IMR-90 (cell line): ENCODE measurements at regions not wholly inside any gene's neighbourhood (a gene's known extent, or its start where the extent isn't known, plus 50 kb on each side); places are given as distances from the start of the nearest gene placed in this dataset.

Experiments used
- ATAC-seq: fragments of 200-7000 bp; cut with Tn5 transposase; 2 replicates; pipeline ENCODE4 v1.9.1; 2020; ENCODE audit warnings: low read depth, mild to moderate bottlenecking, moderate library complexity
- BruUV-seq: library from RNA; stranded (reverse); fragments of 400-500 nt; replicated peaks from 2 replicates; lab custom pipeline; 2021; lab: Mats Ljungman, UMichigan
- CTCF ChIA-PET: fragments of 300-600 bp; formaldehyde crosslinking; extraction: SDS; loops from one replicate; lab custom pipeline; 2021; ENCODE audit warnings: antibody characterized with exemption; lab: Yijun Ruan, JAX
- POLR2A ChIA-PET: fragments of 300-600 bp; sonication (Branson Sonifier 250); formaldehyde crosslinking; loops from one replicate; lab custom pipeline; 2022; ENCODE audit warnings: antibody characterized with exemption; ENCODE audit not compliant: unreplicated experiment; lab: Charles Lee
- DNase-seq: peaks from one replicate; pipeline ENCODE4 v3.0.0; 2013
- H2AFZ ChIP-seq: replicated peaks from 2 replicates; pipeline ENCODE3; 2013; ENCODE audit warnings: low read length, mild to moderate bottlenecking; ENCODE audit not compliant: poor library complexity
- H2AK5ac ChIP-seq: 2 replicates; pipeline ENCODE4 v1.6.1; 2013; ENCODE audit warnings: low read depth, low read length, inconsistent platforms
- H2AK9ac ChIP-seq: replicated peaks from 2 replicates; pipeline ENCODE3; 2013; ENCODE audit warnings: mild to moderate bottlenecking, low read depth, low read length, moderate library complexity; ENCODE audit not compliant: poor library complexity
- H2BK120ac ChIP-seq: 2 replicates; pipeline ENCODE4 v1.6.1; 2013; ENCODE audit warnings: low read depth, low read length, inconsistent platforms
- H2BK15ac ChIP-seq: 3 replicates; pipeline ENCODE4 v1.6.1; 2013; ENCODE audit warnings: low read depth, low read length, inconsistent platforms
- H2BK20ac ChIP-seq: 2 replicates; pipeline ENCODE4 v1.6.1; 2013; ENCODE audit warnings: low read depth, mild to moderate bottlenecking, inconsistent platforms, low read length, moderate library complexity
- H2BK5ac ChIP-seq: 2 replicates; pipeline ENCODE4 v1.6.1; 2013; ENCODE audit warnings: mild to moderate bottlenecking, low read depth, low read length, inconsistent platforms; ENCODE audit not compliant: poor library complexity, severe bottlenecking
- H3K14ac ChIP-seq: replicated peaks from 2 replicates; pipeline ENCODE4 v1.6.1; 2013; ENCODE audit warnings: low read depth, low read length, inconsistent platforms
- H3K18ac ChIP-seq: 2 replicates; pipeline ENCODE4 v1.6.1; 2013; ENCODE audit warnings: low read depth, low read length, control low read depth
- H3K23ac ChIP-seq: 2 replicates; pipeline ENCODE4 v1.6.1; 2013; ENCODE audit warnings: low read depth, low read length, inconsistent platforms
- H3K27ac ChIP-seq: 2 replicates; pipeline ENCODE4 v1.5.1; 2013; ENCODE audit warnings: mild to moderate bottlenecking, control low read depth, low read length; ENCODE audit not compliant: insufficient read depth
- H3K27me3 ChIP-seq: 2 replicates; pipeline ENCODE4 v1.6.1; 2013; ENCODE audit warnings: low read length; ENCODE audit not compliant: control insufficient read depth, insufficient read depth
- H3K36me3 ChIP-seq: 2 replicates; pipeline ENCODE4 v1.6.1; 2013; ENCODE audit warnings: low read length, mixed read lengths; ENCODE audit not compliant: control insufficient read depth, insufficient read depth
- H3K4ac ChIP-seq: 2 replicates; pipeline ENCODE4 v1.6.1; 2013; ENCODE audit warnings: low read depth, low read length, inconsistent platforms
- H3K4me1 ChIP-seq: 2 replicates; pipeline ENCODE4 v1.6.1; 2013; ENCODE audit warnings: low read length, mixed read lengths; ENCODE audit not compliant: control insufficient read depth, insufficient read depth
- H3K4me2 ChIP-seq: 2 replicates; pipeline ENCODE4 v1.6.1; 2013; ENCODE audit warnings: low read depth, mild to moderate bottlenecking, control low read depth, low read length, moderate library complexity
- H3K4me3 ChIP-seq: 2 replicates; pipeline ENCODE4 v1.5.1; 2013; ENCODE audit warnings: low read depth, mild to moderate bottlenecking, control low read depth, low read length, moderate library complexity; ENCODE audit not compliant: insufficient read depth
- H3K56ac ChIP-seq: 2 replicates; pipeline ENCODE4 v1.6.1; 2013; ENCODE audit warnings: low read length, inconsistent platforms; ENCODE audit not compliant: insufficient read depth; ENCODE audit errors: extremely low read depth
- H3K79me1 ChIP-seq, 2 experiments: 2 replicates each; pipeline ENCODE4 v1.6.1; 2013; ENCODE audit warnings: low read length in 2 of 2, inconsistent platforms in 1 of 2, low read depth in 1 of 2
- H3K9ac ChIP-seq: 2 replicates; pipeline ENCODE4 v1.6.1; 2013; ENCODE audit warnings: low read depth, low read length, control low read depth
- H3K9me1 ChIP-seq: 2 replicates; pipeline ENCODE4 v1.6.1; 2013; ENCODE audit warnings: low read length, inconsistent platforms; ENCODE audit not compliant: insufficient read depth
- H3K9me3 ChIP-seq: 2 replicates; pipeline ENCODE4 v1.6.1; 2013; ENCODE audit warnings: low read length; ENCODE audit not compliant: control insufficient read depth, insufficient read depth
- H4K20me1 ChIP-seq: 2 replicates; pipeline ENCODE4 v1.6.1; 2013; ENCODE audit warnings: low read length, inconsistent platforms; ENCODE audit not compliant: insufficient read depth
- H4K5ac ChIP-seq: 2 replicates; pipeline ENCODE4 v1.6.1; 2013; ENCODE audit warnings: mild to moderate bottlenecking, low read depth, low read length, control low read depth
- H4K8ac ChIP-seq, 2 experiments: 2 replicates each; pipeline ENCODE4 v1.6.1; 2013; ENCODE audit warnings: low read depth in 2 of 2, low read length in 2 of 2, control low read depth in 1 of 2, inconsistent platforms in 1 of 2
- H4K91ac ChIP-seq: 2 replicates; pipeline ENCODE4 v1.6.1; 2013; ENCODE audit warnings: low read depth, low read length, inconsistent platforms; ENCODE audit not compliant: insufficient read depth
- BHLHE40 ChIP-seq: fragments of 150-350 bp; IDR thresholded peaks from 2 replicates; pipeline ENCODE4 v1.6.1; 2016; ENCODE audit warnings: mild to moderate bottlenecking, low read depth, low read length
- CHD1 ChIP-seq: IDR thresholded peaks from 2 replicates; pipeline ENCODE4 v1.6.1; 2012; ENCODE audit warnings: low read depth, low read length, improper control_type of control experiment
- FOS ChIP-seq: fragments of 150-350 bp; IDR thresholded peaks from 2 replicates; pipeline ENCODE4 v1.6.1; 2016; ENCODE audit warnings: low read depth, low read length
- RCOR1 ChIP-seq: IDR thresholded peaks from 2 replicates; pipeline ENCODE4 v1.6.1; 2012; ENCODE audit warnings: mild to moderate bottlenecking, low read length, improper control_type of control experiment; ENCODE audit not compliant: insufficient replicate concordance
- SMC3 ChIP-seq: fragments of 150-350 bp; IDR thresholded peaks from 2 replicates; pipeline ENCODE4 v1.6.1; 2016; ENCODE audit warnings: low read depth, mild to moderate bottlenecking, antibody characterized with exemption, low read length, moderate library complexity
- WGBS, 2 experiments: methylation state at CpG; one replicate each; pipeline versions ENCODE4 v1.1.5 to v1.1.7; 2013; ENCODE audit warnings: missing lambda C conversion rate in 2 of 2; ENCODE audit not compliant: insufficient read length in 1 of 2; ENCODE audit errors: extremely low coverage in 2 of 2; 5-methylcytosine and 5-hydroxymethylcytosine counted together
- dilution Hi-C: fragments of 300-500 bp; cut with HindIII; formaldehyde crosslinking; loops from one replicate; pipeline ENCODE4 v1.14.3; 2018; ENCODE audit warnings: low sequenced_read_pairs; ENCODE audit not compliant: unreplicated experiment
- in situ Hi-C: fragments of 300-500 bp; cut with MboI; formaldehyde crosslinking; loops from 3 replicates; pipeline ENCODE4 v1.14.3; 2019; ENCODE audit warnings: low sequenced_read_pairs, inconsistent platforms, mixed read lengths
- intact Hi-C: fragments of 100-400 bp; cut with micrococcal nuclease; formaldehyde crosslinking; loops from 2 replicates; pipeline ENCODE4 v1.10.0; 2022

DNA sequence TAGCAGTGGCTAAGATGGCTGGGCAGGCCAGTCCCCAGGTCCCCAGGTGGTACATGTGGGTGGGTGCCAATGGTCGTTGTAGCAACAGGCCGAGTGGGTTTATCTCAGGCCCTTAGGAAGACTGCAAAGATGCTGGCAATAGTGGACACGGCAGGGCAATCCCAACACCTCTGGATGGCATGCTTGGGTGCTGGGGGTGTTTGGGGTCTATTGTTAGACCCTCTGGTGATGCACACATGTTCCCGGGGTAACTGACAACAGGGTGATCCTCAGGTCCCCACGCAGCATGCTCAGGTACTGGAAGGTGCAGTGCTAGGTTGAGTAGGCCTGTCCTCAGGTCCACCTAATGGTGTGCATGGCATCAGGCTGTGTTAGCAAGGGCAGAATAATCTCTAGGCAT is 267.5 kb downstream of the ANKRD50 start:
- intact Hi-C loops, result no loop called here
- Histone ChIP-seq H3K56ac (no peak overlapping the region), H2BK5ac (no peak overlapping the region), H3K4me2 (no peak overlapping the region), H3K9me1 (no peaks in the 10 kb centered on the region; the same call in 1 of the 2 replicates), H2BK15ac (no peak overlapping the region), H3K9me3 (peaks cover 3% of the 10 kb centered on the region; the same call in 1 of the 2 replicates), H3K27ac (no peak overlapping the region), H3K27me3 (no peaks in the 10 kb centered on the region), H3K4me3 (no peak overlapping the region), H3K14ac (no peak overlapping the region), H2BK120ac (no peak overlapping the region), H3K9ac (no peak overlapping the region), H3K4me1 (peaks cover 2% of the 10 kb centered on the region; the same call in 1 of the 2 replicates), H3K36me3 (no peaks in the 10 kb centered on the region), H4K8ac (no peak overlapping the region), H2AFZ (peak overlapping the region; percentile 32), H2AK9ac (no peak overlapping the region), H2AK5ac (no peak overlapping the region), H3K18ac (no peak overlapping the region), H3K79me1 (no peaks in the 10 kb centered on the region), H2BK20ac (no peak overlapping the region), H3K23ac (no peak overlapping the region), H4K20me1 (no peaks in the 10 kb centered on the region), H4K91ac (no peak overlapping the region), H3K4ac (no peak overlapping the region), H4K5ac (no peak overlapping the region)
- no peak for ATAC-seq
- in situ Hi-C loops, result no loop called here
- ChIA-PET POLR2A (no interaction called here), CTCF (no interaction called here)
- DNase-seq, result no peak
- BruUV-seq, result no TSS peak
- dilution Hi-C loops, result no loop called here
- TF ChIP-seq SMC3 (no peak), CHD1 (no peak), FOS (no peak), BHLHE40 (no peak), RCOR1 (no peak)
- no CpG with 5 or more reads among the region's 5 CpGs for WGBS, 2 experiments
